MM.1S (cell line): ENCODE measurements at regions not wholly inside any gene's neighbourhood (a gene's known extent, or its start where the extent isn't known, plus 50 kb on each side); places are given as distances from the start of the nearest gene placed in this dataset.

Source experiments
- EZH2 ChIP-seq: fragments of 300-600 bp; sonication (generic); optimal IDR thresholded peaks from 2 replicates; pipeline ENCODE3; 2017; ENCODE audit warnings: low read depth, mild to moderate bottlenecking, antibody characterized with exemption, low read length, mixed read lengths
- TF ChIP-seq, protein P1 (sequence below): fragments of 300-600 bp; sonication (generic); IDR thresholded peaks from 2 replicates; pipeline ENCODE4 v1.5.1; 2016; ENCODE audit warnings: antibody characterized with exemption, low read length, mixed read lengths

DNA sequence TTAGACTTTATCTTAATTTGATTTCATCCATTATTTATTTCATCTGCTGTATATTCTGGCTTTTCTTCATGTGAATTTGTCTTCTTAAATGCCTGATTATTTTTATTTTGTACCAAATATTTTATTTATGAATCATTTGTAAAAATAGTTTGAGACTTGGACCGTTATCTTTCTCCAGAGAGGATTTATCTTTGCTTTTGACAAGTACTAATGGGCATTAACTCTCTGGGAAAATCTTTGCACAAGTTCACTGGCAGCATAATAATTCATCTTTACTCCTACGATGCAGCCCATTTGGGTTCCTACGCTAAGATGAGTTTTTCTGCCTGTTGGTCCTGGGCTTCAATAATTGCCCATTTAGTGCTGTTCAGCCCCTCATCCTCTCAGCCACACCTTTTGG lies 131.0 kb upstream of the RORB start:
- TF ChIP-seq, protein P1, sequence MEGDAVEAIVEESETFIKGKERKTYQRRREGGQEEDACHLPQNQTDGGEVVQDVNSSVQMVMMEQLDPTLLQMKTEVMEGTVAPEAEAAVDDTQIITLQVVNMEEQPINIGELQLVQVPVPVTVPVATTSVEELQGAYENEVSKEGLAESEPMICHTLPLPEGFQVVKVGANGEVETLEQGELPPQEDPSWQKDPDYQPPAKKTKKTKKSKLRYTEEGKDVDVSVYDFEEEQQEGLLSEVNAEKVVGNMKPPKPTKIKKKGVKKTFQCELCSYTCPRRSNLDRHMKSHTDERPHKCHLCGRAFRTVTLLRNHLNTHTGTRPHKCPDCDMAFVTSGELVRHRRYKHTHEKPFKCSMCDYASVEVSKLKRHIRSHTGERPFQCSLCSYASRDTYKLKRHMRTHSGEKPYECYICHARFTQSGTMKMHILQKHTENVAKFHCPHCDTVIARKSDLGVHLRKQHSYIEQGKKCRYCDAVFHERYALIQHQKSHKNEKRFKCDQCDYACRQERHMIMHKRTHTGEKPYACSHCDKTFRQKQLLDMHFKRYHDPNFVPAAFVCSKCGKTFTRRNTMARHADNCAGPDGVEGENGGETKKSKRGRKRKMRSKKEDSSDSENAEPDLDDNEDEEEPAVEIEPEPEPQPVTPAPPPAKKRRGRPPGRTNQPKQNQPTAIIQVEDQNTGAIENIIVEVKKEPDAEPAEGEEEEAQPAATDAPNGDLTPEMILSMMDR: no peak
- TF ChIP-seq EZH2: no peak
